ENCODE measurements at regions not wholly inside any gene's neighbourhood (a gene's known extent, or its start where the extent isn't known, plus 50 kb on each side); places are given as distances from the start of the nearest gene placed in this dataset.
"Not testable (repeated sequence)": the region's sequence is repeated elsewhere in the genome, so short reads cannot be mapped to it uniquely, and the experiment has no call there.

DNA sequence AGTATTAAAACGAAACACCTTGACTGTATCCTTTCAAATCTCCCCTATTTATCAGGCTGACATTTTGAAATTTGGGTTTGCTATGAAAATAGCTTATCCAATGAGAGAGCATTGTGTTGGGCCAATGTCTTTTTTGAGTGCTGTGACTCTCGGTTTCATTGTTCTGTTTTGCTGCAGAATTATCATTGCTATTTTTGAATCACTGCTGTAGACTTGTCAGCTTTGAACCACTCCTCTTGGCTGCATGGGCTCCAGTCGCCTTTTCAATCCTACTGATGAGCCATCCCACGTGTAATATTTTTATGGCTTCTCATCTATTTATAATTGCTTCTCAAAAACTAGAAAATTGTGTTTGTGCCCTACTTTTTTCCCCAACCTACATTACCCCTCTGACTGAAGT, 322.8 kb downstream of the LNPK start:
- Histone ChIP-seq H3K9me2 (ENCODE audit: low read depth, low read length) (no peaks in the 10 kb centered on the region), H3K4me1 (ENCODE audit: insufficient read depth, low read length, severe bottlenecking) (no peaks in the 10 kb centered on the region), H3K27ac (ENCODE audit: low read depth, low read length, poor library complexity, severe bottlenecking) (no peak overlapping the region), H3K36me3 (ENCODE audit: insufficient read depth, low read length) (no peaks in the 10 kb centered on the region), H3K79me2 (ENCODE audit: insufficient read depth, low read length) (no peaks in the 10 kb centered on the region), H2AFZ (ENCODE audit: low read length) (no peak overlapping the region), H3F3A (ENCODE audit: insufficient read depth, low read length) (no peaks in the 10 kb centered on the region), H3K4me3 (ENCODE audit: low read depth, low read length, poor library complexity, severe bottlenecking) (no peak overlapping the region), H3K4me2 (ENCODE audit: low read length) (no peak overlapping the region), H3K9me3 (ENCODE audit: low read length) (no peaks in the 10 kb centered on the region), H4K20me1 (ENCODE audit: insufficient read depth, low read length) (no peaks in the 10 kb centered on the region), H3K9ac (ENCODE audit: low read length) (no peak overlapping the region), H3K27me3 (ENCODE audit: insufficient read depth, low read length) (no peaks in the 10 kb centered on the region)
- no peak for TF ChIP-seq EZH2 (IDR thresholded peaks at IDR 0.05; ENCODE audit: borderline replicate concordance, low read length)
- no peak for TF ChIP-seq CTCF (IDR thresholded peaks at IDR 0.05; ENCODE audit: low read length)

- H2AFZ ChIP-seq (ENCODE audit: low read length) = no peak overlapping the region
Measured at GRCh38 chr2:175677880-175678279, 324.2 kb downstream of the LNPK start.

GRCh38 chr2:175676813-175677212, 325.3 kb downstream of the LNPK start:
- no peaks in the 10 kb centered on the region for H3K79me2 ChIP-seq (ENCODE audit: insufficient read depth, low read length)
- TF ChIP-seq EZH2 (IDR thresholded peaks at IDR 0.05; ENCODE audit: borderline replicate concordance, low read length) = no peak
- H3K36me3 ChIP-seq (ENCODE audit: insufficient read depth, low read length) = no peaks in the 10 kb centered on the region
- no peaks in the 10 kb centered on the region for H3F3A ChIP-seq (ENCODE audit: insufficient read depth, low read length)
- H3K27me3 ChIP-seq (ENCODE audit: insufficient read depth, low read length) = no peaks in the 10 kb centered on the region
- no peak overlapping the region for H3K27ac ChIP-seq (ENCODE audit: low read depth, low read length, poor library complexity, severe bottlenecking)
- no peaks in the 10 kb centered on the region for H3K4me1 ChIP-seq (ENCODE audit: insufficient read depth, low read length, severe bottlenecking)
- no peak overlapping the region for H3K4me3 ChIP-seq (ENCODE audit: low read depth, low read length, poor library complexity, severe bottlenecking)
- no peaks in the 10 kb centered on the region for H3K9me3 ChIP-seq (ENCODE audit: low read length)
- H2AFZ ChIP-seq (ENCODE audit: low read length) = no peak overlapping the region
- H3K9me2 ChIP-seq (ENCODE audit: low read depth, low read length) = no peaks in the 10 kb centered on the region
- no peaks in the 10 kb centered on the region for H4K20me1 ChIP-seq (ENCODE audit: insufficient read depth, low read length)
- H3K9ac ChIP-seq (ENCODE audit: low read length) = no peak overlapping the region
- H3K4me2 ChIP-seq (ENCODE audit: low read length) = no peak overlapping the region

More at GRCh38 chr2:175677880-175678279, 324.2 kb downstream of the LNPK start:
- Histone ChIP-seq H3F3A (ENCODE audit: insufficient read depth, low read length) (no peaks in the 10 kb centered on the region), H3K36me3 (ENCODE audit: insufficient read depth, low read length) (no peaks in the 10 kb centered on the region), H3K79me2 (ENCODE audit: insufficient read depth, low read length) (no peaks in the 10 kb centered on the region), H3K27me3 (ENCODE audit: insufficient read depth, low read length) (no peaks in the 10 kb centered on the region), H3K4me2 (ENCODE audit: low read length) (no peak overlapping the region), H3K9me2 (ENCODE audit: low read depth, low read length) (no peaks in the 10 kb centered on the region), H4K20me1 (ENCODE audit: insufficient read depth, low read length) (no peaks in the 10 kb centered on the region), H3K27ac (ENCODE audit: low read depth, low read length, poor library complexity, severe bottlenecking) (no peak overlapping the region), H3K4me3 (ENCODE audit: low read depth, low read length, poor library complexity, severe bottlenecking) (no peak overlapping the region), H3K9ac (ENCODE audit: low read length) (no peak overlapping the region), H3K9me3 (ENCODE audit: low read length) (no peaks in the 10 kb centered on the region), H3K4me1 (ENCODE audit: insufficient read depth, low read length, severe bottlenecking) (no peaks in the 10 kb centered on the region)
- TF ChIP-seq CTCF (IDR thresholded peaks at IDR 0.05; ENCODE audit: low read length) = no peak
- no peak for TF ChIP-seq EZH2 (IDR thresholded peaks at IDR 0.05; ENCODE audit: borderline replicate concordance, low read length)

GRCh38 chr2:175668804-175669203, 333.3 kb downstream of the LNPK start:
- not testable (repeated sequence) for H3K79me2 ChIP-seq (ENCODE audit: insufficient read depth, low read length); H3K4me1 ChIP-seq (ENCODE audit: insufficient read depth, low read length, severe bottlenecking); H4K20me1 ChIP-seq (ENCODE audit: insufficient read depth, low read length)

More at GRCh38 chr2:175668804-175669203, 333.3 kb downstream of the LNPK start:
- H3K9me3 ChIP-seq (ENCODE audit: low read length); H3K4me2 ChIP-seq (ENCODE audit: low read length); H3K4me3 ChIP-seq (ENCODE audit: low read depth, low read length, poor library complexity, severe bottlenecking); H3K27me3 ChIP-seq (ENCODE audit: insufficient read depth, low read length); H3K9me2 ChIP-seq (ENCODE audit: low read depth, low read length); H3K9ac ChIP-seq (ENCODE audit: low read length); H3K27ac ChIP-seq (ENCODE audit: low read depth, low read length, poor library complexity, severe bottlenecking); H3F3A ChIP-seq (ENCODE audit: insufficient read depth, low read length); H2AFZ ChIP-seq (ENCODE audit: low read length); H3K36me3 ChIP-seq (ENCODE audit: insufficient read depth, low read length): not testable (repeated sequence)
